ENCODE measurements at regions not wholly inside any gene's neighbourhood (a gene's known extent, or its start where the extent isn't known, plus 50 kb on each side); places are given as distances from the start of the nearest gene placed in this dataset.

GRCh38 chr4:184533908-184534307 lies 59.6 kb upstream of the IRF2 start:
- Histone ChIP-seq H3K27ac (peak overlapping the region in 3 of 4 donors; percentile 20 to 28 (median 24)), H3K9me3 (no peaks in the 10 kb centered on the region), H3K36me3 (no peaks in the 10 kb centered on the region), H3K4me3 (no peak overlapping the region), H3K4me1 (peaks cover 0 to 19% (median 17%) of the 10 kb centered on the region in 3 donors), H3K27me3 (no peaks in the 10 kb centered on the region)
- FAIRE-seq: no peak
- no peak for TF ChIP-seq CTCF (IDR thresholded peaks at IDR 0.05)
- DNase-seq: no peak
- intact Hi-C loops (cut with DNase I): no loop called here
- ATAC-seq: no peak

GRCh38 chr4:184531008-184531407 lies 56.7 kb upstream of the IRF2 start:
- Histone ChIP-seq H3K27me3 (no peaks in the 10 kb centered on the region), H3K27ac (no peak overlapping the region), H3K9me3 (no peaks in the 10 kb centered on the region), H3K36me3 (no peaks in the 10 kb centered on the region), H3K4me3 (no peak overlapping the region), H3K4me1 (peaks cover 0 to 12% (median 11%) of the 10 kb centered on the region in 3 donors)
- intact Hi-C loops (cut with DNase I): no loop called here
- DNase-seq: no peak
- TF ChIP-seq CTCF (IDR thresholded peaks at IDR 0.05): no peak
- 52 to 57% methylated on average over 2 of the region's 2 CpGs for whole genome bisulfite sequencing, 2 donors
- FAIRE-seq: no peak
- ATAC-seq: no peak

GRCh38 chr4:184529283-184529682 lies 54.9 kb upstream of the IRF2 start:
- Histone ChIP-seq H3K27ac (no peak overlapping the region), H3K4me3 (no peak overlapping the region), H3K27me3 (no peaks in the 10 kb centered on the region), H3K4me1 (no peaks in the 10 kb centered on the region), H3K9me3 (no peaks in the 10 kb centered on the region), H3K36me3 (no peaks in the 10 kb centered on the region)
- DNase-seq (no peak), FAIRE-seq (no peak), ATAC-seq (no peak)
- no peak for TF ChIP-seq CTCF (IDR thresholded peaks at IDR 0.05)
- intact Hi-C loops (cut with DNase I): no loop called here
- WGBS, 2 donors: 90 to 91% methylated on average over 5 of the region's 5 CpGs

- H3K27ac ChIP-seq: no peak overlapping the region
- H3K27me3 ChIP-seq: no peaks in the 10 kb centered on the region
- H3K9me3 ChIP-seq: no peaks in the 10 kb centered on the region
- FAIRE-seq (no peak), DNase-seq (no peak), ATAC-seq (no peak)
- no peak for TF ChIP-seq CTCF (IDR thresholded peaks at IDR 0.05)
- no peaks in the 10 kb centered on the region for H3K4me1 ChIP-seq
- H3K4me3 ChIP-seq: no peak overlapping the region
- no peaks in the 10 kb centered on the region for H3K36me3 ChIP-seq
- WGBS, 2 donors: 90 to 91% methylated on average over 3 of the region's 3 CpGs
- intact Hi-C loops (cut with DNase I): no loop called here
Observed at GRCh38 chr4:184528713-184529112, 54.4 kb upstream of the IRF2 start.

GRCh38 chr4:184528051-184528450 lies 53.7 kb upstream of the IRF2 start:
- FAIRE-seq: no peak
- WGBS, 2 donors: 81 to 90% methylated on average over 5 of the region's 5 CpGs
- TF ChIP-seq CTCF (IDR thresholded peaks at IDR 0.05): no peak
- no peaks in the 10 kb centered on the region for H3K9me3 ChIP-seq
- H3K4me3 ChIP-seq: no peak overlapping the region
- ATAC-seq: no peak
- DNase-seq: no peak
- no peaks in the 10 kb centered on the region for H3K4me1 ChIP-seq
- H3K36me3 ChIP-seq: no peaks in the 10 kb centered on the region
- intact Hi-C loops (cut with DNase I): no loop called here
- H3K27me3 ChIP-seq: no peaks in the 10 kb centered on the region
- H3K27ac ChIP-seq: no peak overlapping the region
